K562 (cell line): ENCODE measurements at regions not wholly inside any gene's neighbourhood (a gene's known extent, or its start where the extent isn't known, plus 50 kb on each side); places are given as distances from the start of the nearest gene placed in this dataset.

ENCODE experiments used
- CTBP1 ChIP-seq: fragments of 450-650 bp; IDR thresholded peaks from 2 replicates; pipeline ENCODE4 v1.6.1; 2016; ENCODE audit warnings: borderline replicate concordance
- GABPA ChIP-seq: fragments of 200-800 bp; sonication (Bioruptor generic); conservative IDR thresholded peaks from 2 replicates; pipeline ENCODE4 v1.6.1; 2016; ENCODE audit warnings: low read depth, missing genetic modification characterization, missing compliant biosample characterization
- HDAC2 ChIP-seq: fragments of 450-650 bp; IDR thresholded peaks from 2 replicates; pipeline ENCODE4 v1.6.1; 2016; ENCODE audit warnings: mild to moderate bottlenecking
- HMG20A ChIP-seq: fragments of 450-650 bp; formaldehyde crosslinking; conservative IDR thresholded peaks from 2 replicates; pipeline ENCODE4 v1.4.0; 2020; ENCODE audit warnings: mild to moderate bottlenecking, mixed read lengths
- POLR2A ChIP-seq: fragments of 450-650 bp; conservative IDR thresholded peaks from 2 replicates; pipeline ENCODE4 v1.6.1; 2016
- TF ChIP-seq, protein P1 (sequence below): fragments of 250-450 bp; sonication (Bioruptor Pico); IDR thresholded peaks from 2 replicates; pipeline ENCODE4 v1.4.0; 2020; ENCODE audit warnings: mild to moderate bottlenecking, moderate library complexity
- TF ChIP-seq, protein P2 (sequence below), 3 experiments: IDR thresholded peaks in 2 of 3; conservative IDR thresholded peaks in 1 of 3; 2 replicates each; pipeline ENCODE4 v1.5.1; 2011 to 2012; ENCODE audit warnings: low read length in 3 of 3, mild to moderate bottlenecking in 3 of 3, control low read depth in 2 of 3, improper control_type of control experiment in 1 of 3, inconsistent platforms in 1 of 3, low read depth in 1 of 3, mixed read lengths in 1 of 3, moderate library complexity in 1 of 3; ENCODE audit not compliant: insufficient read depth in 2 of 3

DNA sequence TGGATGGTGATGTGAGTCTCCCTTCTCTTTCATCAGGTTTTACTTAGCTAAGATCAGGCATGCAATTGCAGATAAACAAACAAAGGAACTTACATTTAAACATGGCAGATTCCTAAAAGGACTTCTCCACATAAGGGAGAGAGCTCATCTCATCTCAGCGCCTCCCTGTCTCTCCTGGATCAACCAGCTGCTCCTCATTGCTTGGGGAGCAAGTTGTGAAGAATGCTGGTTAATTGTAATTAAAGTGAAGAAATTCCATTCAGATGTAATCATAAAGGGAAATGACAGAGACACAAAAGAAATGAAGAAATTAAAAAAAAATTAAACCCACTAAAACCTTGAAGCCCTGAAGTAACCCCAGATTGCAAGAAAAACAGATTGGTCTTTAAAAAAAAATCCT, 104.4 kb upstream of the DIO2 start:
- TF ChIP-seq, protein P1, sequence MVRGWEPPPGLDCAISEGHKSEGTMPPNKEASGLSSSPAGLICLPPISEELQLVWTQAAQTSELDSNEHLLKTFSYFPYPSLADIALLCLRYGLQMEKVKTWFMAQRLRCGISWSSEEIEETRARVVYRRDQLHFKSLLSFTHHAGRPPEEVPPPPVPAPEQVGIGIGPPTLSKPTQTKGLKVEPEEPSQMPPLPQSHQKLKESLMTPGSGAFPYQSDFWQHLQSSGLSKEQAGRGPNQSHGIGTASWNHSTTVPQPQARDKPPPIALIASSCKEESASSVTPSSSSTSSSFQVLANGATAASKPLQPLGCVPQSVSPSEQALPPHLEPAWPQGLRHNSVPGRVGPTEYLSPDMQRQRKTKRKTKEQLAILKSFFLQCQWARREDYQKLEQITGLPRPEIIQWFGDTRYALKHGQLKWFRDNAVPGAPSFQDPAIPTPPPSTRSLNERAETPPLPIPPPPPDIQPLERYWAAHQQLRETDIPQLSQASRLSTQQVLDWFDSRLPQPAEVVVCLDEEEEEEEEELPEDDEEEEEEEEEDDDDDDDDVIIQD (CRISPR knock-in tag) = no peak
- TF ChIP-seq POLR2A = no peak
- TF ChIP-seq, protein P2, sequence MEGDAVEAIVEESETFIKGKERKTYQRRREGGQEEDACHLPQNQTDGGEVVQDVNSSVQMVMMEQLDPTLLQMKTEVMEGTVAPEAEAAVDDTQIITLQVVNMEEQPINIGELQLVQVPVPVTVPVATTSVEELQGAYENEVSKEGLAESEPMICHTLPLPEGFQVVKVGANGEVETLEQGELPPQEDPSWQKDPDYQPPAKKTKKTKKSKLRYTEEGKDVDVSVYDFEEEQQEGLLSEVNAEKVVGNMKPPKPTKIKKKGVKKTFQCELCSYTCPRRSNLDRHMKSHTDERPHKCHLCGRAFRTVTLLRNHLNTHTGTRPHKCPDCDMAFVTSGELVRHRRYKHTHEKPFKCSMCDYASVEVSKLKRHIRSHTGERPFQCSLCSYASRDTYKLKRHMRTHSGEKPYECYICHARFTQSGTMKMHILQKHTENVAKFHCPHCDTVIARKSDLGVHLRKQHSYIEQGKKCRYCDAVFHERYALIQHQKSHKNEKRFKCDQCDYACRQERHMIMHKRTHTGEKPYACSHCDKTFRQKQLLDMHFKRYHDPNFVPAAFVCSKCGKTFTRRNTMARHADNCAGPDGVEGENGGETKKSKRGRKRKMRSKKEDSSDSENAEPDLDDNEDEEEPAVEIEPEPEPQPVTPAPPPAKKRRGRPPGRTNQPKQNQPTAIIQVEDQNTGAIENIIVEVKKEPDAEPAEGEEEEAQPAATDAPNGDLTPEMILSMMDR (IDR thresholded peaks at IDR 0.05 in 2 of 3, conservative IDR thresholded peaks at IDR 0.05 in 1 of 3; ENCODE audit: insufficient read depth in 2 of 3, low read depth in 1 of 3, low read length in 3 of 3) = no peak
- no peak for TF ChIP-seq HDAC2
- no peak for TF ChIP-seq GABPA (tag)
- TF ChIP-seq CTBP1 = no peak
- TF ChIP-seq HMG20A (CRISPR knock-in tag) = no peak
